CD8-positive, alpha-beta memory T cell (primary cell): ENCODE measurements at regions not wholly inside any gene's neighbourhood (a gene's known extent, or its start where the extent isn't known, plus 50 kb on each side); places are given as distances from the start of the nearest gene placed in this dataset.

Experiments used
- CTCF ChIA-PET: fragments of 350-600 bp; sonication (Branson Sonifier 250); formaldehyde crosslinking; loops from one replicate; lab custom pipeline; 2021; ENCODE audit warnings: antibody characterized with exemption; lab: Charles Lee
- POLR2A ChIA-PET: fragments of 350-600 bp; sonication (Branson Sonifier 250); formaldehyde crosslinking; loops from one replicate; lab custom pipeline; 2021; ENCODE audit warnings: antibody characterized with exemption; lab: Charles Lee
- DNase-seq, 5 donors: peaks; one replicate each; pipeline versions ENCODE4 v3.0.0 to v3.0.0-alpha.2; 2020 to 2022; ENCODE audit warnings: mixed read lengths in 1 of 5
- H3K27ac ChIP-seq: one replicate; pipeline ENCODE4 v1.7.0; 2013; ENCODE audit warnings: low read depth, mild to moderate bottlenecking, low read length, moderate library complexity
- H3K27me3 ChIP-seq: 2 replicates; pipeline ENCODE4 v1.7.0; 2013; ENCODE audit warnings: low read length, mild to moderate bottlenecking; ENCODE audit not compliant: insufficient read depth, poor library complexity, severe bottlenecking
- H3K36me3 ChIP-seq: 2 replicates; pipeline ENCODE4 v1.7.0; 2013; ENCODE audit warnings: mild to moderate bottlenecking, low read length, moderate library complexity; ENCODE audit not compliant: insufficient read depth
- H3K4me1 ChIP-seq: 2 replicates; pipeline ENCODE4 v1.7.0; 2013; ENCODE audit warnings: mild to moderate bottlenecking, low read length, moderate library complexity; ENCODE audit not compliant: insufficient read depth
- H3K4me3 ChIP-seq: 2 replicates; pipeline ENCODE4 v1.7.0; 2013; ENCODE audit warnings: mild to moderate bottlenecking, low read length
- H3K9me3 ChIP-seq: 2 replicates; pipeline ENCODE4 v1.7.0; 2013; ENCODE audit warnings: mild to moderate bottlenecking, low read length
- H3K27ac Mint-ChIP-seq, 8 donors: one replicate each; pipeline ENCODE4 v1.8.0; 2020 to 2021; ENCODE audit warnings: mixed read lengths in 8 of 8, mild to moderate bottlenecking in 6 of 8, inconsistent platforms in 3 of 8, moderate library complexity in 3 of 8
- H3K27me3 Mint-ChIP-seq, 2 donors: one replicate each; pipeline ENCODE4 v1.8.0; 2020 to 2021; ENCODE audit warnings: mixed read lengths in 2 of 2, mild to moderate bottlenecking in 1 of 2, moderate library complexity in 1 of 2
- H3K36me3 Mint-ChIP-seq, 3 donors: one replicate each; pipeline ENCODE4 v1.8.0; 2020 to 2021; ENCODE audit warnings: mixed read lengths in 3 of 3, inconsistent platforms in 1 of 3, mild to moderate bottlenecking in 1 of 3
- H3K4me1 Mint-ChIP-seq, 3 donors: one replicate each; pipeline ENCODE4 v1.8.0; 2020 to 2021; ENCODE audit warnings: mixed read lengths in 3 of 3, inconsistent platforms in 1 of 3, mild to moderate bottlenecking in 1 of 3
- H3K4me3 Mint-ChIP-seq, 7 donors: one replicate each; pipeline ENCODE4 v1.8.0; 2020 to 2021; ENCODE audit warnings: mixed read lengths in 7 of 7, mild to moderate bottlenecking in 6 of 7, moderate library complexity in 4 of 7, inconsistent platforms in 2 of 7
- H3K9me3 Mint-ChIP-seq, 5 donors: one replicate each; pipeline ENCODE4 v1.8.0; 2020 to 2022; ENCODE audit warnings: mixed read lengths in 5 of 5, mild to moderate bottlenecking in 3 of 5, moderate library complexity in 2 of 5, inconsistent platforms in 1 of 5

- Histone ChIP-seq H3K27ac (no peak overlapping the region), H3K4me3 (no peak overlapping the region), H3K9me3 (no peaks in the 10 kb centered on the region), H3K27me3 (no peaks in the 10 kb centered on the region), H3K4me1 (no peaks in the 10 kb centered on the region), H3K36me3 (no peaks in the 10 kb centered on the region)
- ChIA-PET CTCF (no interaction called here), POLR2A (no interaction called here)
- Mint-ChIP-seq H3K27ac (no peak overlapping the region), H3K36me3 (no peaks in the 10 kb centered on the region), H3K4me3 (no peak overlapping the region), H3K4me1 (no peaks in the 10 kb centered on the region), H3K27me3 (peaks cover 6 to 12% of the 10 kb centered on the region in 2 donors), H3K9me3 (no peaks in the 10 kb centered on the region)
- no peak for DNase-seq
Measured at GRCh38 chr6:25177500-25178028, 101.6 kb upstream of the CARMIL1 start.

- no peak for DNase-seq
- Histone ChIP-seq H3K36me3 (no peaks in the 10 kb centered on the region), H3K27ac (no peak overlapping the region), H3K4me3 (no peak overlapping the region), H3K27me3 (no peaks in the 10 kb centered on the region), H3K4me1 (no peaks in the 10 kb centered on the region), H3K9me3 (no peaks in the 10 kb centered on the region)
- H3K4me1 Mint-ChIP-seq, result no peaks in the 10 kb centered on the region
- POLR2A ChIA-PET, result no interaction called here
- peaks cover 6 to 9% of the 10 kb centered on the region in 2 donors for H3K27me3 Mint-ChIP-seq
- H3K36me3 Mint-ChIP-seq, result no peaks in the 10 kb centered on the region
- H3K4me3 Mint-ChIP-seq, result no peak overlapping the region
- no peak overlapping the region for H3K27ac Mint-ChIP-seq
- H3K9me3 Mint-ChIP-seq, result no peaks in the 10 kb centered on the region
- CTCF ChIA-PET, result no interaction called here
Measured at GRCh38 chr6:25178336-25179035, 100.7 kb upstream of the CARMIL1 start.

GRCh38 chr6:25179051-25179778 is 100.0 kb upstream of the CARMIL1 start:
- no peaks in the 10 kb centered on the region for H3K4me1 Mint-ChIP-seq
- DNase-seq, result no peak
- H3K27ac ChIP-seq, result no peak overlapping the region
- no peaks in the 10 kb centered on the region for H3K9me3 ChIP-seq
- H3K27me3 Mint-ChIP-seq, result peaks cover 6 to 9% of the 10 kb centered on the region in 2 donors
- H3K36me3 Mint-ChIP-seq, result no peaks in the 10 kb centered on the region
- H3K4me3 ChIP-seq, result no peak overlapping the region
- no peak overlapping the region for H3K4me3 Mint-ChIP-seq
- no peaks in the 10 kb centered on the region for H3K36me3 ChIP-seq
- ChIA-PET POLR2A (no interaction called here), CTCF (no interaction called here)
- H3K27me3 ChIP-seq, result no peaks in the 10 kb centered on the region
- no peaks in the 10 kb centered on the region for H3K4me1 ChIP-seq
- H3K9me3 Mint-ChIP-seq, result no peaks in the 10 kb centered on the region
- H3K27ac Mint-ChIP-seq, result no peak overlapping the region

- H3K4me1 ChIP-seq, result no peaks in the 10 kb centered on the region
- H3K36me3 Mint-ChIP-seq, result no peaks in the 10 kb centered on the region
- no peaks in the 10 kb centered on the region for H3K27me3 ChIP-seq
- ChIA-PET POLR2A (no interaction called here), CTCF (no interaction called here)
- H3K27me3 Mint-ChIP-seq, result peaks cover 6 to 7% of the 10 kb centered on the region in 2 donors
- no peak overlapping the region for H3K4me3 Mint-ChIP-seq
- no peak overlapping the region for H3K27ac Mint-ChIP-seq
- H3K4me3 ChIP-seq, result no peak overlapping the region
- H3K4me1 Mint-ChIP-seq, result no peaks in the 10 kb centered on the region
- H3K27ac ChIP-seq, result no peak overlapping the region
- DNase-seq, result no peak
- no peaks in the 10 kb centered on the region for H3K36me3 ChIP-seq
- H3K9me3 ChIP-seq, result no peaks in the 10 kb centered on the region
- no peaks in the 10 kb centered on the region for H3K9me3 Mint-ChIP-seq
Measured at GRCh38 chr6:25180630-25181349, 98.4 kb upstream of the CARMIL1 start.

GRCh38 chr6:25181350-25181724 is 97.8 kb upstream of the CARMIL1 start:
- no peak overlapping the region for H3K4me3 ChIP-seq
- ChIA-PET CTCF (interaction anchor here (1.5 kb wide), 1 partner anchor 8 kb away, joined by 3 read pairs; no protein-coding TSS in a partner anchor), POLR2A (no interaction called here)
- H3K9me3 ChIP-seq, result no peaks in the 10 kb centered on the region
- no peak for DNase-seq
- Mint-ChIP-seq H3K4me1 (no peaks in the 10 kb centered on the region), H3K9me3 (no peaks in the 10 kb centered on the region), H3K4me3 (no peak overlapping the region), H3K27ac (no peak overlapping the region), H3K27me3 (peaks cover 4 to 7% of the 10 kb centered on the region in 2 donors), H3K36me3 (no peaks in the 10 kb centered on the region)
- no peaks in the 10 kb centered on the region for H3K27me3 ChIP-seq
- H3K4me1 ChIP-seq, result no peaks in the 10 kb centered on the region
- no peaks in the 10 kb centered on the region for H3K36me3 ChIP-seq
- H3K27ac ChIP-seq, result no peak overlapping the region

GRCh38 chr6:25181923-25182322 is 97.3 kb upstream of the CARMIL1 start:
- H3K9me3 ChIP-seq, result no peaks in the 10 kb centered on the region
- no peaks in the 10 kb centered on the region for H3K36me3 ChIP-seq
- DNase-seq, result no peak
- CTCF ChIA-PET, result interaction anchor here (1.5 kb wide), 1 partner anchor 9 kb away, joined by 3 read pairs; no protein-coding TSS in a partner anchor
- POLR2A ChIA-PET, result no interaction called here
- H3K27ac Mint-ChIP-seq, result no peak overlapping the region
- no peak overlapping the region for H3K27ac ChIP-seq
- H3K27me3 ChIP-seq, result no peaks in the 10 kb centered on the region
- H3K36me3 Mint-ChIP-seq, result no peaks in the 10 kb centered on the region
- H3K4me1 Mint-ChIP-seq, result no peaks in the 10 kb centered on the region
- H3K4me3 Mint-ChIP-seq, result no peak overlapping the region
- peaks cover 8 to 11% of the 10 kb centered on the region in 2 donors for H3K27me3 Mint-ChIP-seq
- no peaks in the 10 kb centered on the region for H3K9me3 Mint-ChIP-seq
- H3K4me1 ChIP-seq, result no peaks in the 10 kb centered on the region
- no peak overlapping the region for H3K4me3 ChIP-seq

GRCh38 chr6:25186919-25187318 is 92.3 kb upstream of the CARMIL1 start:
- CTCF ChIA-PET, result no interaction called here
- no peaks in the 10 kb centered on the region for H3K36me3 ChIP-seq
- H3K27ac ChIP-seq, result no peak overlapping the region

GRCh38 chr6:25188232-25188631 is 90.9 kb upstream of the CARMIL1 start:
- Mint-ChIP-seq H3K27me3 (peaks cover 16 to 50% of the 10 kb centered on the region in 2 donors), H3K4me3 (no peak overlapping the region), H3K4me1 (no peaks in the 10 kb centered on the region), H3K9me3 (no peaks in the 10 kb centered on the region), H3K27ac (no peak overlapping the region), H3K36me3 (no peaks in the 10 kb centered on the region)
- Histone ChIP-seq H3K36me3 (no peaks in the 10 kb centered on the region), H3K27me3 (no peaks in the 10 kb centered on the region), H3K4me3 (no peak overlapping the region), H3K27ac (no peak overlapping the region), H3K9me3 (no peaks in the 10 kb centered on the region), H3K4me1 (no peaks in the 10 kb centered on the region)
- DNase-seq, result no peak
- ChIA-PET POLR2A (no interaction called here), CTCF (no interaction called here)

More at GRCh38 chr6:25186919-25187318, 92.3 kb upstream of the CARMIL1 start:
- no peaks in the 10 kb centered on the region for H3K9me3 Mint-ChIP-seq
- no peak overlapping the region for H3K4me3 Mint-ChIP-seq
- H3K36me3 Mint-ChIP-seq, result no peaks in the 10 kb centered on the region
- Histone ChIP-seq H3K9me3 (no peaks in the 10 kb centered on the region), H3K4me3 (no peak overlapping the region), H3K27me3 (no peaks in the 10 kb centered on the region), H3K4me1 (no peaks in the 10 kb centered on the region)
- no peak for DNase-seq
- H3K4me1 Mint-ChIP-seq, result no peaks in the 10 kb centered on the region
- H3K27ac Mint-ChIP-seq, result no peak overlapping the region
- peaks cover 13 to 41% of the 10 kb centered on the region in 2 donors for H3K27me3 Mint-ChIP-seq
- POLR2A ChIA-PET, result no interaction called here
